ENCODE measurements at regions not wholly inside any gene's neighbourhood (a gene's known extent, or its start where the extent isn't known, plus 50 kb on each side); places are given as distances from the start of the nearest gene placed in this dataset.
"Not testable (repeated sequence)": the region's sequence is repeated elsewhere in the genome, so short reads cannot be mapped to it uniquely, and the experiment has no call there.

DNA sequence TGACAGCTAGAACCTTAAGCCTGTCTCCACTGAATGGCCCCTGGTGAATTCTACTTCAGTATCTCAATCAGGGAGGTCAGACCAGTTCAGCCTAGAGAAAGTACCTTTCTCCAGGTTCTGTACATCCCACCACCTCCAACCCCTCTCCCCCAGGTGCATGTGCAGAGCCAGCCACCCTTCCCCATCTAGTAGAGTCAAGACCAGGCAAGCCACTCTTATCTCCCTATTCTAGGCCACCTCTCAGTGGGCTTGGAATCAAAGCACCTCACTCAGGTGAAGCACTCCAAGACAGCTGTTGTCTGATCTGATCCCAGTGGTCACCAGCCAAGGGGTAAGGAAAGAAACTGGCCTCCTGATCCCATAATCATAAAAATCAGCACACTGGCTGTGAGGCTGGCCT is 340.9 kb downstream of the BCL11B start:
- Histone ChIP-seq H3K36me3 (replicated peaks; ENCODE audit: insufficient read depth, low read depth) (no peaks in the 10 kb centered on the region), H3K27ac (no peak overlapping the region)
- no peak for DNase-seq (ENCODE audit: low spot score)

DNA sequence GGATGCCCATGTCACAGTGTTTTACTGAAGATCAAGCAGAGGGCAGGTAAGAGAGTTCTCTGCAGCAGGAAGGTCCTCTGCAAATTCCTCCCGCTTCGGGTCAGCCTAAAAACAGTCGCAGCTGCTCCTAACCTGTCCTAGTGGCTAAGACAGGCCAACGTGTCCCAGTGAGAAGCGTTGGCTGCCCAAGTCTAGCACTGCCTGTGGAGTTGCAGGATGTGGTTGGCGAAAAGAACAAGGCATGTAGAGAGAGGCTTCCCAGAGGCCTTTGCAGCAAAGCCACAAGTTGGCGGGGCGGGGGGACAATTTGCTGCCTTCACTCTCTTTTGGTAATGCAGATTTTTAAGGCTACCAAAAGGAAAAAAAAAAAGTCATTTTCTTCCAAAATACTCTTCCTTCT is 340.1 kb downstream of the BCL11B start:
- H3K9me2 ChIP-seq (replicated peaks; ENCODE audit: insufficient read depth), result no peaks in the 10 kb centered on the region
- 93% methylated on average over 8 of the region's 8 CpGs for WGBS (ENCODE audit: low lambda C conversion rate, missing lambda C conversion rate)
- H2AFZ ChIP-seq, result no peak overlapping the region
- no peak for DNase-seq (ENCODE audit: low spot score)
- H4K20me1 ChIP-seq (ENCODE audit: insufficient read depth, poor library complexity, severe bottlenecking), result no peaks in the 10 kb centered on the region
- H3K4me3 ChIP-seq, result no peak overlapping the region
- TF ChIP-seq EZH2 (IDR thresholded peaks at IDR 0.05; ENCODE audit: borderline replicate concordance) (no peak), EZH2phosphoT487 (IDR thresholded peaks at IDR 0.05; ENCODE audit: low read depth, severe bottlenecking, unreplicated experiment) (no peak)
- TF ChIP-seq, protein P1, sequence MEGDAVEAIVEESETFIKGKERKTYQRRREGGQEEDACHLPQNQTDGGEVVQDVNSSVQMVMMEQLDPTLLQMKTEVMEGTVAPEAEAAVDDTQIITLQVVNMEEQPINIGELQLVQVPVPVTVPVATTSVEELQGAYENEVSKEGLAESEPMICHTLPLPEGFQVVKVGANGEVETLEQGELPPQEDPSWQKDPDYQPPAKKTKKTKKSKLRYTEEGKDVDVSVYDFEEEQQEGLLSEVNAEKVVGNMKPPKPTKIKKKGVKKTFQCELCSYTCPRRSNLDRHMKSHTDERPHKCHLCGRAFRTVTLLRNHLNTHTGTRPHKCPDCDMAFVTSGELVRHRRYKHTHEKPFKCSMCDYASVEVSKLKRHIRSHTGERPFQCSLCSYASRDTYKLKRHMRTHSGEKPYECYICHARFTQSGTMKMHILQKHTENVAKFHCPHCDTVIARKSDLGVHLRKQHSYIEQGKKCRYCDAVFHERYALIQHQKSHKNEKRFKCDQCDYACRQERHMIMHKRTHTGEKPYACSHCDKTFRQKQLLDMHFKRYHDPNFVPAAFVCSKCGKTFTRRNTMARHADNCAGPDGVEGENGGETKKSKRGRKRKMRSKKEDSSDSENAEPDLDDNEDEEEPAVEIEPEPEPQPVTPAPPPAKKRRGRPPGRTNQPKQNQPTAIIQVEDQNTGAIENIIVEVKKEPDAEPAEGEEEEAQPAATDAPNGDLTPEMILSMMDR (IDR thresholded peaks at IDR 0.05; ENCODE audit: poor library complexity), result no peak
- no peak overlapping the region for H3K27ac ChIP-seq
- no peaks in the 10 kb centered on the region for H3K4me1 ChIP-seq (ENCODE audit: insufficient read depth)
- H3K4me2 ChIP-seq, result no peak overlapping the region
- no peaks in the 10 kb centered on the region for H3K9me3 ChIP-seq (ENCODE audit: low read depth)
- no peaks in the 10 kb centered on the region for H3K27me3 ChIP-seq
- no peaks in the 10 kb centered on the region for H3K79me2 ChIP-seq
- no peaks in the 10 kb centered on the region for H3K36me3 ChIP-seq (replicated peaks; ENCODE audit: insufficient read depth, low read depth)

More for the DNA sequence above, 340.9 kb downstream of the BCL11B start:
- H3K4me1 ChIP-seq (ENCODE audit: insufficient read depth), result no peaks in the 10 kb centered on the region
- H3K27me3 ChIP-seq, result no peaks in the 10 kb centered on the region
- no peak overlapping the region for H2AFZ ChIP-seq
- no peaks in the 10 kb centered on the region for H3K79me2 ChIP-seq
- no peaks in the 10 kb centered on the region for H3K9me3 ChIP-seq (ENCODE audit: low read depth)
- no peaks in the 10 kb centered on the region for H3K9me2 ChIP-seq (replicated peaks; ENCODE audit: insufficient read depth)
- H3K4me3 ChIP-seq, result no peak overlapping the region
- TF ChIP-seq EZH2 (IDR thresholded peaks at IDR 0.05; ENCODE audit: borderline replicate concordance), result no peak
- no peak for TF ChIP-seq EZH2phosphoT487 (IDR thresholded peaks at IDR 0.05; ENCODE audit: low read depth, severe bottlenecking, unreplicated experiment)
- TF ChIP-seq, protein P1 (IDR thresholded peaks at IDR 0.05; ENCODE audit: poor library complexity), result no peak
- H3K4me2 ChIP-seq, result no peak overlapping the region
- no peaks in the 10 kb centered on the region for H4K20me1 ChIP-seq (ENCODE audit: insufficient read depth, poor library complexity, severe bottlenecking)

DNA sequence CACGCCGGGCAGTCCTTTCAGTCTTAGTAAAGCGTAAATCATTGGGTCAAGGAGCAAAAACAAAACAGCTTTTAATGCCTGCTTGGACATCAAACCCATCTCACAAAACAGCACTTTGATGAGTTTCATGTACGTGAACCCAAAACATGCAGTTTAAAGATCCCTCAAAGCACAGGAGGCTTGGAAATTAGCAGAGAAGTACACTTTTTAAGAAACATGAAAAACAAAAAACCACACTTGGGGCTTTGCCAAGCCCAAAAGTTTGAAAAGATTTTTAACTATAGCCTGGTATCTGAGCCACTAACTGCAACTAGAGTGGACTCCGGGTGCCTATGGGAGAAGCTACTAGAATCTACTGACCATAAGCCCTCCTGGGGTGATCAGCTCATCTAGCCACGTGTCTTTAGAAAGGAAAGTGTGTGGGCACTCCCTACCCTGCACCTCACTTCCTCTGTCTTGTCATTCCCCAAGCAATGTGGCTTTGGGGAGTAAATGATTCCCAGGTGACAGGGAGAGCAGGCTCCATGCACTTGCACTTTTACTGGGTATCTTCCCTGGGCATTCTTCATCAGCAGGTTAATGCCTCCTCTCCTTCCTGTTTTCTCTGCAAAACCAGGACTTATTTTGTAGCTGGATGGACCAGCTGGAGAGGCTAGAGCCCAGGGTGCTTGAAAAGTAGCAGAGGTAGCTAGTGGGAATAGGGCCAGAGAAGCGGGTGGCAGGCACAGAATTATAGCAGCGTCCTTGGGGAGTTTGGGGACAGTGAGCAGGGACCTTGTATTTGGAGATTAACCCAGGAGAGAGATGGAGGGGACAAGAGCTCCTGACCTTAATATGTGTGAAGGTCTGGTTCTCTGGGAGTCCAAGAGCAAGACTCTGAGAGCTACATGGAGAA is 339.3 kb downstream of the BCL11B start:
- H4K20me1 ChIP-seq (ENCODE audit: insufficient read depth, poor library complexity, severe bottlenecking), result no peaks in the 10 kb centered on the region
- H3K9me3 ChIP-seq (ENCODE audit: low read depth), result no peaks in the 10 kb centered on the region
- H3K79me2 ChIP-seq, result no peaks in the 10 kb centered on the region
- H3K36me3 ChIP-seq (replicated peaks; ENCODE audit: insufficient read depth, low read depth), result no peaks in the 10 kb centered on the region
- DNase-seq (ENCODE audit: low spot score), result no peak
- no peaks in the 10 kb centered on the region for H3K4me1 ChIP-seq (ENCODE audit: insufficient read depth)
- TF ChIP-seq, protein P1 (IDR thresholded peaks at IDR 0.05; ENCODE audit: poor library complexity), result no peak
- TF ChIP-seq EZH2 (IDR thresholded peaks at IDR 0.05; ENCODE audit: borderline replicate concordance) (no peak), EZH2phosphoT487 (IDR thresholded peaks at IDR 0.05; ENCODE audit: low read depth, severe bottlenecking, unreplicated experiment) (no peak)
- H3K4me2 ChIP-seq, result no peak overlapping the region
- H3K27me3 ChIP-seq, result no peaks in the 10 kb centered on the region
- no peaks in the 10 kb centered on the region for H3K9me2 ChIP-seq (replicated peaks; ENCODE audit: insufficient read depth)
- H2AFZ ChIP-seq, result no peak overlapping the region
- WGBS (ENCODE audit: low lambda C conversion rate, missing lambda C conversion rate), result 79% methylated on average over 8 of the region's 8 CpGs
- no peak overlapping the region for H3K4me3 ChIP-seq
- no peak overlapping the region for H3K27ac ChIP-seq

DNA sequence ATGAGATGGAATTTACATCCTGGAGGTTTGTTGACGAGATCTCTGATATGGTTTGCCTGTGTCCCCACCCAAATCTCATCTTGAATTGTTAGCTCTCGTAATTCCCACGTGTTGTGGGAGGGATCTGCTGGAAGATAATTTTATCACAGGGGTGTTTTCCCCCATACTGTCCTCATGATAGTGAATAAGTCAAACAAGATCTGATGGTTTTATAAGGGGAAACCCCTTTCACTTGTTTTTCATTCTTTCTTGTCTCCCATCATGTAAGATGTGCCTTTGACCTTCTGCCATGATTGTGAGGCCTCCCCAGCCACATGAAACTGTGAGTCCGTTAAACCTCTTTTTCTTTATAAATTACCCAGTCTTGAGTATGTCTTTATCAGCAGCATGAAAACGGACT is 337.4 kb downstream of the BCL11B start:
- WGBS (ENCODE audit: low lambda C conversion rate, missing lambda C conversion rate), result 77% methylated on average over 5 of the region's 5 CpGs
- not testable (repeated sequence) for H3K9me3 ChIP-seq (ENCODE audit: low read depth); H3K4me2 ChIP-seq

More for the DNA sequence above, 337.4 kb downstream of the BCL11B start:
- not testable (repeated sequence) for H3K27me3 ChIP-seq; H3K79me2 ChIP-seq; H3K4me3 ChIP-seq; H4K20me1 ChIP-seq (ENCODE audit: insufficient read depth, poor library complexity, severe bottlenecking); H3K36me3 ChIP-seq (replicated peaks; ENCODE audit: insufficient read depth, low read depth); H2AFZ ChIP-seq; H3K27ac ChIP-seq; DNase-seq (ENCODE audit: low spot score); H3K9me2 ChIP-seq (replicated peaks; ENCODE audit: insufficient read depth); H3K4me1 ChIP-seq (ENCODE audit: insufficient read depth)
